ENCODE measurements at regions not wholly inside any gene's neighbourhood (a gene's known extent, or its start where the extent isn't known, plus 50 kb on each side); places are given as distances from the start of the nearest gene placed in this dataset.

DNA sequence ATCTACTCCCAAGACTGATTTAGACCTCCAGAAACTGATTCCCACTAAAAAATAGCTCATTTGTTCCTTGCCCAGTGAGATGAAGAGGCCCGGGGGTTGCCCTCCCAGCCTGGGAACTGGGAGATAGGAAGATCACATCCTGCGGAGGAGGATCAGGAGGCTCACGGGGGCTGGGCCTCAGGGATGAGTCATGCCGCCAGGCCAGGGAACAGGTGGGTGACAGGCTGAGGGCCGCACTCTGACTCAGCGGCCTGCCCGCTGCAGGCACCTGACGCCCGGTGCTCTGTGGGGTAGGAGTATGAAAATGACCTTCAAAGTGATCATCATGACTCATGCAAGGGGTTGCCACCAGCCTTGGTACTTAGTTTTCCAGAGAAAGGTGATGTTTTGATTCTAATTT, 104.5 kb upstream of the ZPBP start:
- DNase-seq (ENCODE audit: low spot score) (peak; percentile 50), ATAC-seq (peak; percentile 99)
- Mint-ChIP-seq H3K9me3 (no peaks in the 10 kb centered on the region), H3K27ac (no peak overlapping the region), H3K4me3 (no peak overlapping the region), H3K4me1 (peaks cover 8% of the 10 kb centered on the region), H3K27me3 (ENCODE audit: low read depth) (no peaks in the 10 kb centered on the region), H3K36me3 (no peaks in the 10 kb centered on the region)
- CTCF ChIA-PET = interaction anchor here (0.9 kb wide), 1 partner anchor 105 kb away, joined by 3 read pairs; no protein-coding TSS in a partner anchor
- POLR2A ChIA-PET = no interaction called here
- TF ChIP-seq RORB (CRISPR knock-in tag; IDR thresholded peaks at IDR 0.05) = no peak
- TF ChIP-seq, protein P1, sequence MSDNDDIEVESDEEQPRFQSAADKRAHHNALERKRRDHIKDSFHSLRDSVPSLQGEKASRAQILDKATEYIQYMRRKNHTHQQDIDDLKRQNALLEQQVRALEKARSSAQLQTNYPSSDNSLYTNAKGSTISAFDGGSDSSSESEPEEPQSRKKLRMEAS (CRISPR knock-in tag; IDR thresholded peaks at IDR 0.05) = no peak
- no peak for TF ChIP-seq NR2C2 (CRISPR knock-in tag; IDR thresholded peaks at IDR 0.05)
- TF ChIP-seq PREB (CRISPR knock-in tag; IDR thresholded peaks at IDR 0.05; ENCODE audit: borderline replicate concordance) = no peak
- no peak for TF ChIP-seq ERG (CRISPR knock-in tag; IDR thresholded peaks at IDR 0.05)
- TF ChIP-seq NR3C1 (CRISPR knock-in tag; conservative IDR thresholded peaks at IDR 0.05; ENCODE audit: low read depth) = no peak
- TF ChIP-seq SP1 (CRISPR knock-in tag; conservative IDR thresholded peaks at IDR 0.05) = no peak
- TF ChIP-seq ARID4B (CRISPR knock-in tag; IDR thresholded peaks at IDR 0.05; ENCODE audit: borderline replicate concordance) = no peak
- no peak for TF ChIP-seq CREB1 (CRISPR knock-in tag; IDR thresholded peaks at IDR 0.05)
- no peak for TF ChIP-seq SMAD4 (CRISPR knock-in tag; IDR thresholded peaks at IDR 0.05)
- no peak for TF ChIP-seq E2F5 (CRISPR knock-in tag; IDR thresholded peaks at IDR 0.05)
- no peak for TF ChIP-seq FOXK1 (CRISPR knock-in tag; IDR thresholded peaks at IDR 0.05)
- TF ChIP-seq, protein P2, sequence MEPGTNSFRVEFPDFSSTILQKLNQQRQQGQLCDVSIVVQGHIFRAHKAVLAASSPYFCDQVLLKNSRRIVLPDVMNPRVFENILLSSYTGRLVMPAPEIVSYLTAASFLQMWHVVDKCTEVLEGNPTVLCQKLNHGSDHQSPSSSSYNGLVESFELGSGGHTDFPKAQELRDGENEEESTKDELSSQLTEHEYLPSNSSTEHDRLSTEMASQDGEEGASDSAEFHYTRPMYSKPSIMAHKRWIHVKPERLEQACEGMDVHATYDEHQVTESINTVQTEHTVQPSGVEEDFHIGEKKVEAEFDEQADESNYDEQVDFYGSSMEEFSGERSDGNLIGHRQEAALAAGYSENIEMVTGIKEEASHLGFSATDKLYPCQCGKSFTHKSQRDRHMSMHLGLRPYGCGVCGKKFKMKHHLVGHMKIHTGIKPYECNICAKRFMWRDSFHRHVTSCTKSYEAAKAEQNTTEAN (CRISPR knock-in tag; IDR thresholded peaks at IDR 0.05) = no peak
- TF ChIP-seq EMX1 (CRISPR knock-in tag; IDR thresholded peaks at IDR 0.05) = no peak
- TF ChIP-seq AR (CRISPR knock-in tag; IDR thresholded peaks at IDR 0.05) = no peak
- no peak for TF ChIP-seq OVOL2 (CRISPR knock-in tag; IDR thresholded peaks at IDR 0.05; ENCODE audit: borderline replicate concordance)
- TF ChIP-seq KAT7 (CRISPR knock-in tag; IDR thresholded peaks at IDR 0.05; ENCODE audit: borderline replicate concordance) = no peak
